Endothelial cell (in vitro differentiated cells): ENCODE measurements at regions not wholly inside any gene's neighbourhood (a gene's known extent, or its start where the extent isn't known, plus 50 kb on each side); places are given as distances from the start of the nearest gene placed in this dataset.

ENCODE experiments used
- DNase-seq: peaks from one replicate; pipeline ENCODE4 v3.0.0; 2021; ENCODE audit warnings: low spot score
- H3K27ac Mint-ChIP-seq: one replicate; pipeline ENCODE4 v1.8.0; 2021; ENCODE audit warnings: mixed read lengths, inconsistent platforms; ENCODE audit not compliant: unreplicated experiment
- H3K27me3 Mint-ChIP-seq: one replicate; pipeline ENCODE4 v1.8.0; 2021; ENCODE audit warnings: mild to moderate bottlenecking, moderate library complexity, mixed read lengths, inconsistent platforms; ENCODE audit not compliant: unreplicated experiment
- H3K36me3 Mint-ChIP-seq: one replicate; pipeline ENCODE4 v1.8.0; 2021; ENCODE audit warnings: mild to moderate bottlenecking, low read depth, mixed read lengths, inconsistent platforms; ENCODE audit not compliant: unreplicated experiment
- H3K4me1 Mint-ChIP-seq: one replicate; pipeline ENCODE4 v1.8.0; 2021; ENCODE audit warnings: mild to moderate bottlenecking, mixed read lengths, inconsistent platforms; ENCODE audit not compliant: unreplicated experiment
- H3K4me3 Mint-ChIP-seq: one replicate; pipeline ENCODE4 v1.8.0; 2021; ENCODE audit warnings: mild to moderate bottlenecking, mixed read lengths, inconsistent platforms; ENCODE audit not compliant: unreplicated experiment
- H3K9me3 Mint-ChIP-seq: one replicate; pipeline ENCODE4 v1.8.0; 2021; ENCODE audit warnings: mixed read lengths, inconsistent platforms; ENCODE audit not compliant: unreplicated experiment
- CTCF ChIP-seq: fragments of 200-600 bp; sonication (generic); IDR thresholded peaks from one replicate; pipeline ENCODE4 v1.5.0; 2021; ENCODE audit warnings: antibody characterized with exemption; ENCODE audit not compliant: unreplicated experiment

- no peak for TF ChIP-seq CTCF
- Mint-ChIP-seq H3K4me1 (no peaks in the 10 kb centered on the region), H3K4me3 (no peak overlapping the region), H3K27me3 (peaks cover 42% of the 10 kb centered on the region), H3K9me3 (peaks cover 83% of the 10 kb centered on the region), H3K36me3 (peaks cover 57% of the 10 kb centered on the region), H3K27ac (no peak overlapping the region)
- no peak for DNase-seq
Observed at GRCh38 chr12:34298971-34299801, 276.9 kb downstream of the ALG10 start.

GRCh38 chr12:34299802-34300193, 277.5 kb downstream of the ALG10 start:
- H3K27ac Mint-ChIP-seq = no peak overlapping the region
- peaks cover 88% of the 10 kb centered on the region for H3K9me3 Mint-ChIP-seq
- H3K4me1 Mint-ChIP-seq = no peaks in the 10 kb centered on the region
- peaks cover 46% of the 10 kb centered on the region for H3K27me3 Mint-ChIP-seq
- H3K4me3 Mint-ChIP-seq = no peak overlapping the region
- TF ChIP-seq CTCF = no peak
- no peak for DNase-seq
- H3K36me3 Mint-ChIP-seq = peaks cover 63% of the 10 kb centered on the region

- no peak for DNase-seq
- Mint-ChIP-seq H3K27ac (no peak overlapping the region), H3K27me3 (peaks cover 45% of the 10 kb centered on the region), H3K4me1 (no peaks in the 10 kb centered on the region), H3K36me3 (peaks cover 66% of the 10 kb centered on the region), H3K9me3 (peaks cover 88% of the 10 kb centered on the region), H3K4me3 (no peak overlapping the region)
- TF ChIP-seq CTCF = no peak
Observed at GRCh38 chr12:34300376-34301250, 278.3 kb downstream of the ALG10 start.

- Mint-ChIP-seq H3K36me3 (peaks cover 70% of the 10 kb centered on the region), H3K4me3 (peak overlapping the region; percentile 62)
- no peak for TF ChIP-seq CTCF
Observed at GRCh38 chr12:34301251-34302130, 279.2 kb downstream of the ALG10 start.

More at GRCh38 chr12:34301251-34302130, 279.2 kb downstream of the ALG10 start:
- no peak for DNase-seq
- Mint-ChIP-seq H3K27me3 (peaks cover 51% of the 10 kb centered on the region), H3K4me1 (no peaks in the 10 kb centered on the region), H3K27ac (no peak overlapping the region), H3K9me3 (peaks cover 88% of the 10 kb centered on the region)
